GM20000 (cell line): ENCODE measurements at regions not wholly inside any gene's neighbourhood (a gene's known extent, or its start where the extent isn't known, plus 50 kb on each side); places are given as distances from the start of the nearest gene placed in this dataset.
"Not testable (repeated sequence)": the region's sequence is repeated elsewhere in the genome, so short reads cannot be mapped to it uniquely, and the experiment has no call there.

ENCODE experiments used
- DNase-seq: peaks from one replicate; pipeline ENCODE4 v3.0.0; 2012; ENCODE audit warnings: low spot score
- TF ChIP-seq, protein P1 (sequence below): IDR thresholded peaks from 2 replicates; pipeline ENCODE4 v1.5.1; 2012; ENCODE audit warnings: mild to moderate bottlenecking, control low read depth; ENCODE audit errors: extremely low read depth, missing control alignments

DNA sequence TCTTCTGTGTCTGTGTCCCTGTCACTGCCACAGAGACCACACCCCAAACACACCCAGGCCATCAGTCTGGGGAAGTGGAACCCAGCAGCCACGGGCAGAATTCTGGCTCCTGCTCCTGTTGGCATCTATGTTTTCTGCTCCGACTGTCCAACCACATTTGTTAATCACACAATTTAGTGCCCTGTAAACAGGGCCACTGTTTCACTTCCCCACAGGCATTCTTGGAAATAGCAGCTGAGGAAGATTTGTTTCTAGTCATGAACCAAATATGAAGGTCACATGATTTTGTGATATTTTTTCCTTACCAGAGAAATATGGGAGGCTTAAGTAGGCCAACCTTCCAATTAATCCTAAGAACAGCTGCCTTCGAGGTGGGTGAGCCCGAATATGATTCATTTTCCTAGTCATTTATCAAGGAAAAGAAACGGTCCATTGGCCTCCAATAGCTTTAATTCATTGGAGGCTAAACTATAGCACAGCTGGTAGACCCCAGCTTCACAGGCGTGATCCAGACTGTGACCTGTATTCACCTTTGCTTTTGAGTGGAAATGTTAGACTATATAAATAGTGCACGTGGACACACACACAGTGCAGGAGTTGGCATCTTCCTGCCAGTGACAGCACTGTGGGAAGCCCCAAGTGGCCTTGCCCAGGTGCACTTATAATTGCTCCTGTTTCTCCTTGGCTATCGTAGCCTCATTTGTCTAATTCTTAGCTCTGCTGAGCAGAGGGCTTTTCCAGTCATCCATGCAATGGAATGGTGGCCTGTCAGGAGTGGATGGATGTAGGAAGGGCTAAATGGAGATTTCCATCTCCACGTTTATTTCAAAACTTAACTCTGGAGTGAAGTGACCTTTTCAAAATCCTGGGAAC, 267.9 kb downstream of the LPIN1 start:
- no peak for DNase-seq
- TF ChIP-seq, protein P1, sequence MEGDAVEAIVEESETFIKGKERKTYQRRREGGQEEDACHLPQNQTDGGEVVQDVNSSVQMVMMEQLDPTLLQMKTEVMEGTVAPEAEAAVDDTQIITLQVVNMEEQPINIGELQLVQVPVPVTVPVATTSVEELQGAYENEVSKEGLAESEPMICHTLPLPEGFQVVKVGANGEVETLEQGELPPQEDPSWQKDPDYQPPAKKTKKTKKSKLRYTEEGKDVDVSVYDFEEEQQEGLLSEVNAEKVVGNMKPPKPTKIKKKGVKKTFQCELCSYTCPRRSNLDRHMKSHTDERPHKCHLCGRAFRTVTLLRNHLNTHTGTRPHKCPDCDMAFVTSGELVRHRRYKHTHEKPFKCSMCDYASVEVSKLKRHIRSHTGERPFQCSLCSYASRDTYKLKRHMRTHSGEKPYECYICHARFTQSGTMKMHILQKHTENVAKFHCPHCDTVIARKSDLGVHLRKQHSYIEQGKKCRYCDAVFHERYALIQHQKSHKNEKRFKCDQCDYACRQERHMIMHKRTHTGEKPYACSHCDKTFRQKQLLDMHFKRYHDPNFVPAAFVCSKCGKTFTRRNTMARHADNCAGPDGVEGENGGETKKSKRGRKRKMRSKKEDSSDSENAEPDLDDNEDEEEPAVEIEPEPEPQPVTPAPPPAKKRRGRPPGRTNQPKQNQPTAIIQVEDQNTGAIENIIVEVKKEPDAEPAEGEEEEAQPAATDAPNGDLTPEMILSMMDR = no peak

DNA sequence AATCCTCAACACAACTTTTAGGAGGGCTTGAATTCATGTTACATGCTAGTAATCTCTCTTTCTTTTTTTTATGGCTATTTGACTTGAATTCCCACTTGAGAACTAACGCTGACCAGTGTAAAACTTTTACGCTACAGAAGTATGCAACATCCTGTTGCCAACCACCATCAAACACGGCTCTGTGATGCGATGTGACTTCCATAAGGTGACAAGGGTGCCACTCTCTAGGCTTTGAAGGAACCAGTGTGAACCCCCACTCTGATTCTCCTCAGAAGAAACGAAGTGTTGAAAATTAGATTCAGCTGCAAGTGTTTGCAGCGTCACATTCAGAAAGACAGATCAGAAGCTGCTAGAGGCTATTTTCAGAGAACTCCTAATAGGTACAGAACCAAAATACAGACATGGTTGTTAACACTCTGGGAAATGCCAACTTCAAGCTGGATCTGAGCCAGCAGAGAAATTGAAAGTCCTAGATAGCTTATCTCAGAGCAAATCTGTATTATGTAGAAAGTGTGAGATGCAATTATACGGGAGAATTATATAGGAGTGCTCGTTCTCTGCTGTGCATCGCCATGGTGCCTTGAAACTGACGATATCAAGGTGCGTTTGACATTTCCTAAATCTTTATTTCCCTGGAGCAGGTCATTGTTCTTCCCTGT, 271.2 kb downstream of the LPIN1 start:
- TF ChIP-seq, protein P1 = no peak
- no peak for DNase-seq

DNA sequence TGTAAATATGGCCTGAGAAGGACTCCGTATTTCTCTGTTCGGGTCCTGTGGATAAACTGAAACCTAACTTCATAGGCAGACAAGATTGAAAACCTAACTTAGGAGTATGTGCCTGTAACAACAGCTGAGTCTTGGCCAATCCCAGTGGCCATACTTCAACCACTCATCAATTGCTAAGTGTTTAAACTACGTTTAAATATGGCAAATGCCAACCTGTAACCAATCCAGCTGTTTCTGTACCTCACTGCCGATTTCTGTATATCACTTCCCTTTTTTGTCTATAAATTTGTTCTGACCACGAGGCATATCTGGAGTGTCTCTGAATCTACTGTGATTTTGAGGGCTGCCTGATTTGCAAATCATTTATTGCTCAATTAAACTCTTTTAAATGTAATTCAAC, 272.3 kb downstream of the LPIN1 start:
- not testable (repeated sequence) for DNase-seq

DNA sequence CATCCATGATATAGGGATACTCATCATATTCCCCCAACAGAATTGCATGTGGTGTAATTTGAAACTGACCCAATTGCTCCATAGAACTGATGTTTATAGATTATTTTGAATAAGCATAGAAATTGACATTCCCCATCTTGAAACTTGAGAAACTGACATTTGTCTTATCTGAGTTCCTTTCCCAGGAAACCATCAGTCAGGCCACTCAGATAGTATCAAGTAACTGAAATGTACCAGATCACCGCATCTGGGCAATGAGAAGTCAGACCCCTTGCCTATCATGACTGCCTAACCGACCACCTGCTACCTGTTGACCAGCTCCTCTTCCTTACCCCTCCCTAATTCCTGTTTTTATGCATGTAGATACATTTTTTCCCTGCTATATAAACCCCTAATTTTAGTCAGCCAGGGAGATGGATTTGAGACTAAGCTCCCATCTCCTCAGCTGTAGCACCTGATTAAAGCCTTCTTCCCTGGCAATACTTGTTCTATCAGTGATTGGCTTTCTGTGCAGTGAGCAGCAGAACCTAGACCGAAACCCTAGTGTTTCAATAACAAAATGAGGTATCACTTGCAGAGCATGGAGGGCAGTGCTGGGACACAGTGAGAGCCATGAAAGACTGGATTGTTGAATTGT, 274.5 kb downstream of the LPIN1 start:
- no peak for DNase-seq
- TF ChIP-seq, protein P1 = no peak

DNA sequence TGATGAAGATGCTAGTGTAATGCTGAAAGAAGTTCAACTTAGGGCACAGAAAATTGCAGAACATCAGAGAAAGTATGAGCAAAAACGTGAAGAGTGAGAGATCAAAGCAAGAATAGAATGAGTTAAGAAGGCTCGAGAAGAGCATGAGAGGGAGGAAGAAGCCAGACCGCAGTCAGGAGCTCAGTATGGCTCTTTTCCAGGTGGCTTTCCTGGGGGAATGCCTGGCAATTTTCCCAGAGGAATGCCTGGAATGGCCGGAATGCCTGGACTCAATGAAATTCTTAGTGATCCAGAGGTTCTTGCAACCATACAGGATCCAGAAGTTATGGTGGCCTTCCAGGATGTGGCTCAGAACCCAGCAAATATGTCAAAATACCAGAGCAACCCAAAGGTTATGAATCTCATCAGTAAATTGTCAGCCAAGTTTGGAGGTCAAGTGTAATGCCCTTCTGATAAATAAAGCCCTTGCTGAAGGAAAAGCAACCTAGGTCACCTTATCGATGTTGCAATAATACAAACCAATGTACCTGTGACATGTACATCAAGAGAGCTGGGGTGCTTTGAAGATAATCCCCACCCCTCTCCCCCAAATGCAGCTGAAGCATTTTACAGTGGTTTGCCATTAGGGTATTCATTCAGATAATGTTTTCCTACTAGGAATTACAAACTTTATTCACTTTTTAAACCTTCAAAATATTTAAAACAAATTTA, 277.9 kb downstream of the LPIN1 start:
- DNase-seq = not testable (repeated sequence)

DNA sequence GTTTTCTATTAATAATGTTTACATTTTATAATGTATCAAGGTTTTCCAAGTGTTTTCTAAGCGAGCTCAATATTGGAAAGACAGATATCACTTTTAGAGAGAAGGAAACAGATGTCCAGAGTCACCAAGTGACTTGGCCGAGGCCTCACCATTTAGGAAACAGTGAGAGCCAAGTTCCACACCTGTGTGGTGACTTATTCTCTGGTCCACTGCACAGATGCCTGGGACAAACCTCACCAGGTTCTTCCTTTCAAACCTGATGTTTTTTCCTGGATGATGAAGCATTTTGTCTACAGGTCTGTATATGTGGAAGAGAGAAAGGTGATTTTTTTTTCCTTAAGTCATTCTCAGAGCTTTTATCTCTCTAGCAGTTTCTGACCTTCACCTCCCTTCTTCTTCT, 280.7 kb downstream of the LPIN1 start:
- TF ChIP-seq, protein P1 = no peak
- no peak for DNase-seq

DNA sequence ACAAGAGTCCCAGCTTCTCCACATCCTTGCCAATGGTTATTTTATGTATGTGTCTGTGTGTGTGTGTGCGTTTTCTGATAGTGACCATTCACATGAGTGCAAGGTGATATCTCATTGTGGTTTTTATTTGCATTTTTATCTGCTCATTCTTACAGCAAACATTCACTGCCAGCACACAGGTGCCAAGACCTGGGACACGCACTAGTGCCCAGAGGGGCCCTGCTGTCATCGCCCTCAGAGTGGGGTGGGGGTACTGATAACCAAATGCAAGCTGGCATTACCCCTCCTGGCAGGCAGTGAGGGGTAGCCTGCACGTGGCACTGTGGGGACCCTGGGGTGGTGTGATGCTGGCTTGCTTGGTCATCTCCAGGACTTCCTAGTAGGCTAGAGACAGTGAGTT, 285.4 kb downstream of the LPIN1 start:
- no peak for DNase-seq
- TF ChIP-seq, protein P1 = no peak

DNA sequence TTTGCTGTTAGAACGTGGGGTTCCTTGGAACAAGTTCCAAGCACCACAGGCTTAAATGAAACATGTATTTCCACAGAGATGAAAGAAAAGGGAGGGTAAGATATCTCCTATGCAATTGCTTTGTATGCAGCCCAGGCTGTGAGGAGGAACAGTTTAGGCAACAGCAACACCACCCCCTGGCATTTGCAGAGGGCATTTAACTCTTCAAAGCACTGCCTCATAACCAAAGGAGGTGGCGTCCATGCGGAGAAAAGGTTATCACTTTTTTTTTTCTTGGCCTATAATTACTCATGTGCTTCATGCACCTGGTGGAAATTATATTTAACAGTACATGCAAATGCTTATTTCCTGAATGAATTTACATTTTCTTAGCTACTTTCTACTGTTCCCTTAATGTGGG, 286.0 kb downstream of the LPIN1 start:
- TF ChIP-seq, protein P1 = no peak
- DNase-seq = peak; percentile 39
